Activated naive CD4-positive, alpha-beta T cell treated with anti-CD3 and anti-CD28 coated beads, Interleukin-2, amount 50 U/mL, for 24 hours (primary cell): ENCODE measurements at regions not wholly inside any gene's neighbourhood (a gene's known extent, or its start where the extent isn't known, plus 50 kb on each side); places are given as distances from the start of the nearest gene placed in this dataset.

Experiments used
- H3K27ac Mint-ChIP-seq: one replicate; pipeline ENCODE4 v1.8.0; 2021; ENCODE audit warnings: mild to moderate bottlenecking, mixed read lengths
- H3K27me3 Mint-ChIP-seq: one replicate; pipeline ENCODE4 v1.8.0; 2021; ENCODE audit warnings: mixed read lengths
- H3K36me3 Mint-ChIP-seq: one replicate; pipeline ENCODE4 v1.8.0; 2021; ENCODE audit warnings: mixed read lengths
- H3K4me1 Mint-ChIP-seq: one replicate; pipeline ENCODE4 v1.8.0; 2021; ENCODE audit warnings: mixed read lengths
- H3K4me3 Mint-ChIP-seq: one replicate; pipeline ENCODE4 v1.8.0; 2021; ENCODE audit warnings: mild to moderate bottlenecking, mixed read lengths
- H3K9me3 Mint-ChIP-seq: one replicate; pipeline ENCODE4 v1.8.0; 2021; ENCODE audit warnings: mixed read lengths

DNA sequence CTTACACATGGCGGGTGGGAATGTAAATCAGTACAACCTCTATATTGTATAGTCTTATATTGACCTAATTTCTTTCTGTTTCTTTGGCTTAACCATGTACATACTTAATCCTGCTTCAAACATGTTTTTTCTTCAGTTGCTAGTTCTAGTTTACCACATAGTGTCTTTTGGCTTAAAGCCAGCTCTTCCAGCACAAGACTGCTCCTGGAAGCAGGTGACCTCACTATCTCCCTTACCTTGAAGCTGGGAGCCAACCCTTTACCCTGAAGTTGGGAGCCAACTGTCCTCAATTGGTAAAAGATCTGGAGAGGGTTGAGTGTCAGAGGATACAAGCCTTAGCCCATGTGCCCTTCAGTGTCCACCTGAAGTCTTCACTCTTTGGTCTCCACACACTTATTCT, 162.7 kb downstream of the AASDH start:
- no peak overlapping the region for H3K4me3 Mint-ChIP-seq
- H3K4me1 Mint-ChIP-seq = no peaks in the 10 kb centered on the region
- H3K27me3 Mint-ChIP-seq = no peaks in the 10 kb centered on the region
- no peak overlapping the region for H3K27ac Mint-ChIP-seq
- no peaks in the 10 kb centered on the region for H3K9me3 Mint-ChIP-seq
- H3K36me3 Mint-ChIP-seq = no peaks in the 10 kb centered on the region

DNA sequence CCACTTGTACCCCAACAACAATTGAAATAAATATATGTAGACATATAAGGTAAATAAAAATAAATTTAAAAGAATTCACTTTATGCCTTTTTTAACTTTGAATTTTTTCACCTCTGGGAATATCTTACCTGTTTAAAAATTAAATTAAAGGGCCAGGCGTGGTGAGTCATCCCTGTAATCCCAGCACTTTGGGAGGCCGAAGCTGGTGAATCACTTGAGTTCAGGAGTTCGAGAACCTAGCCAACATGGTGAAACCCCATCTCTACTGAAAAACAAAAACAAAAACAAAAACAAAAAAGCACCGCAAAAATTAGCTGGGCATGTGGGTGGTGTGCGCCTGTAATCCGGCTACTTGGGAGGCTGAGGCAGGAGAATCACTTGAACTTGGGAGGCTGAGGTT, 164.8 kb downstream of the AASDH start:
- Mint-ChIP-seq H3K4me3 (no peak overlapping the region), H3K9me3 (no peaks in the 10 kb centered on the region)

DNA sequence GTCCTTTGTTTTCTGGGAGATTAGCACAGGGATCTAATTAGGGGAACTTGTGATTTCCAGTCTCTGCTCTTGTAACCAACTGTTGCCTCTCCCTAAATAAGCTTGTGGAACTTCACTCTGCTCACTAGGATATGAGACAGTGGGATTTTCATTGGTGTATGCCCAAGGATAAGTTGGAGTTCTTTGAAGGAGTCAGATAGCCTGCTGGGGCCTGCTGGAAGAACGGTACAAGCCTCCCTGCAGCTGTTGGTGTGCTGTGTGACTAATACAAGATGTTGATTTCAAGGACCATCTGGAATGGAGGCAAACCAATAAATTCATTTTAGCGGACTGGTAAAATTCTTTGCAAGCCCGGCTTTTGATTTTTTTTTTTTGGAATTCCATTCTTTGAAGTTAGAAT, 167.0 kb downstream of the AASDH start:
- H3K9me3 Mint-ChIP-seq = no peaks in the 10 kb centered on the region
- no peaks in the 10 kb centered on the region for H3K36me3 Mint-ChIP-seq
- peaks cover 1% of the 10 kb centered on the region for H3K27me3 Mint-ChIP-seq
- no peaks in the 10 kb centered on the region for H3K4me1 Mint-ChIP-seq
- no peak overlapping the region for H3K27ac Mint-ChIP-seq
- H3K4me3 Mint-ChIP-seq = no peak overlapping the region

More for the DNA sequence above, 164.8 kb downstream of the AASDH start:
- no peak overlapping the region for H3K27ac Mint-ChIP-seq
- no peaks in the 10 kb centered on the region for H3K27me3 Mint-ChIP-seq
- H3K36me3 Mint-ChIP-seq = no peaks in the 10 kb centered on the region
- H3K4me1 Mint-ChIP-seq = no peaks in the 10 kb centered on the region

DNA sequence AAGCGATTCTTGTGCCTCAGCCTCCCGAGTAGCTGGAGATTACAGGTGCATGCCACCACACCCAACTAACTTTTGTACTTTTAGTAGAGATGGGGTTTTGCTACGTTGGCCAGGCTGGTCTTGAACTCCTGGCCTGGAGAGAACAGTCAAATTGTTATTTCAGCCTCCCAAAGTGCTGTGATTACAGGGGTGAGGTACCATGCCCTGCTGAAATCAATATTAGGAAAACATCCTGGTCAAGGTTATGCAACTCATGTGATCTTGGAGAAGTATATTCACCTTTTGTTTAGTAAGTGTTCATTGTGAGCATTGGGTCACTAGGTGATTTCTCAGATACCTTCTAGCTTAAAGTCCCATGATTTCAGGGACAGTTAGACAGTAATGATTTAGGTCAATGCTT, 167.8 kb downstream of the AASDH start:
- Mint-ChIP-seq H3K4me3 (no peak overlapping the region), H3K36me3 (no peaks in the 10 kb centered on the region), H3K27ac (no peak overlapping the region), H3K27me3 (peaks cover 1% of the 10 kb centered on the region), H3K9me3 (no peaks in the 10 kb centered on the region), H3K4me1 (no peaks in the 10 kb centered on the region)

DNA sequence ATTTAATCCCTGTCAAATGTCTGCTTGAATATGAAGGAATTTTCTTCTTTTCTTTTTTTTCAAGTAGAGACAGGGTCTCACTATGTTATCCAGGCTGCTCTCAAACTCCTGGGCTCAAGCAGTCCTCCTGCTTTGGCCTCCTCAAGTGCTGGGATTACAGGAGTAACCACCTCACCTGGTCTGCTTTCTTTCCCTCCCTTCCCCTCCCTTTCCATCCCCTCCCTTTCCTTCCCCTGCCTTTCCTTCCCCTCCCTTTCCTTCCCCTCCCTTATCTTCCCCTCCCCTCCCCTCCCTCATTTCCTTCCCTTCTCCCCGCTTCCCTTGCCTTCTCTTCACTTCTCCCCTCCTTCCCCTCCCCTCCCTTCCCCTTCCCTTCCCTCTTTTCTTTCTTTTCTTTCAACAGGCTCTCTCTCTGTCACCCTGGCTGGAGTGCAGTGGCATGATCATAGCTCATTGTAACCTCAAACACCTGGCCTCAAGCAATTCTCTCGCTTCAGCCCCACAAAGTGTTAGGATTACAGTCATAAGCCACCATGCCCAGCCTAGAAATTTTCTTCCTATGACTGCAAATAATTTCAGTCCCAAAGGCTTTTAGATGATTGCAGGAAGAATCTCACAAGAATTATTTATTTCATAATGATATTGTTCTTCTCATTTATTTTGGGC, 168.9 kb downstream of the AASDH start:
- H3K9me3 Mint-ChIP-seq = no peaks in the 10 kb centered on the region
- H3K36me3 Mint-ChIP-seq = no peaks in the 10 kb centered on the region
- no peak overlapping the region for H3K27ac Mint-ChIP-seq
- peaks cover 1% of the 10 kb centered on the region for H3K27me3 Mint-ChIP-seq
- no peaks in the 10 kb centered on the region for H3K4me1 Mint-ChIP-seq
- no peak overlapping the region for H3K4me3 Mint-ChIP-seq

DNA sequence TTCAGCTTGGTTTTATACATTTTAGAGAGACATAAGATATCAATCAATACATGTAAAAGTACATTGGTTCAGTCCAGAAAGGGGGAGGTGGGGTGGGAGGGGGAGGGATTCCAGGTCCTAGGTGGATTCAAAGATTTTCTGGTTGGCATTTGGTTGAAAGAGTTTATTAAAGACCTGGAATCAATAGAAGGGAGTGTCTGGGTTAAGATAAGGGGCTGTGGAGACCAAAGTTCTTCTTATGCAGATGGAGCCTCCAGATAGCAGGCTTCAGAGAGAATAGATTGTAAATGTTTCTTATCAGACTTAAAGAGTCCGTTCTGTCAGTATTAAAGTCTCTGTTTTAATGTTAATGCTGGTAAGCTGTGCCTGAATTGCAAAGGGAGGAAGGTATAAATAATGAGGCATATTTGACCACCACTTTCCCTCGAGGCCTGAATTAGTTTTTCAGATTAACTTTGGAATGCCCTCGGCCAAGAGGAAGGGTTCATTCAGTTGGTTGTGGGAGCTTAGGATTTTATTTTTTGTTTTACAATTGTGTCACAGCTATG, 169.9 kb downstream of the AASDH start:
- no peak overlapping the region for H3K4me3 Mint-ChIP-seq
- H3K27me3 Mint-ChIP-seq = peaks cover 1% of the 10 kb centered on the region
- no peak overlapping the region for H3K27ac Mint-ChIP-seq
- H3K9me3 Mint-ChIP-seq = no peaks in the 10 kb centered on the region
- no peaks in the 10 kb centered on the region for H3K36me3 Mint-ChIP-seq
- H3K4me1 Mint-ChIP-seq = no peaks in the 10 kb centered on the region

DNA sequence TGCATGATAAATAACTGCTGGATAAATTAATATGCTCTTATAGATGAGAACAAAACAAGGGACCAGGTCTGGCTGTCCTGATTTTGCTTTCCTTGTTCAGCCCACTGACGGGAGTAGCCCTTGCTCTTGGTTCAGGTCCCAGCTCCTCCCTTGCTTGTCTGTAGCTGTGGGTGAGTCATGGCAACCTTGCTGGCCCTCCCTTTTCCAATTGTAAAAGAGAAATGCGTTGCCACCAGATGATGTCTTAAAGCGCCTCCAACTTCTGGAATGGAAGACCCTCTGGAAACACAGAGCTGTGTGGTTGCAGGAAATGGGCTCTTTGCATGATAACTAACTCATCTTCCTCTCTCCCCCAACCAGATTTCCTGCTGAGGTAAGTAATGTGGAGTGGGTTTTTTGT, 171.4 kb downstream of the AASDH start:
- no peaks in the 10 kb centered on the region for H3K4me1 Mint-ChIP-seq
- no peak overlapping the region for H3K4me3 Mint-ChIP-seq
- no peaks in the 10 kb centered on the region for H3K36me3 Mint-ChIP-seq
- H3K27ac Mint-ChIP-seq = no peak overlapping the region
- H3K9me3 Mint-ChIP-seq = no peaks in the 10 kb centered on the region
- peaks cover 1% of the 10 kb centered on the region for H3K27me3 Mint-ChIP-seq

DNA sequence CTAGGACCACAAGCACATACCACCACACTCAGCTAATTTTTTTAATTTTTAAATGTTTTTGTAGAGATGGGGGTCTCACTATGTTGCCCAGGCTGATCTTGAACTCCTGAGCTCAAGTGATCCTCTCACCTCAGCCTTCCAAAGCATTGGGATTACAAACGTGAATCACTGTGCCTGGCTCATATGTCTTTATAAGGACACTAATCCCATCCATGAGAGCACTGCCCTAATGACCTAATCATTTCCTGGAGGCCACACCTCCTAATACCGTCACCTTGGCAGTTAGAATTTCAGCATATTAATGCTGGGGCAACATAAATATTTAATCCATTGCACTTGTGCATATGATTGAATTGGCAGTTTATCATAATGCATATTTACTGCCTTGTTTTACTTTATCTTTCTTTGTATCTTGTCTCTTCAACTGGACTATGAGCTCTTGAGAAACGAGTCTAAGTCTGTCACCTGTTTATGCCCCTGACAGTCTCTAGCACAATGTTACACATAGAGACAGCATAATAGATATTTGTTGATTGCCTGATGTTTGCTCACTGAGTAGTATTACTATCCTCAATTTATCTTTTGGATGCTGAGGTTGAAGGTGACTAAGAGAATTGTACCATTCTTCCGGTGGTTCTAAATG, 172.0 kb downstream of the AASDH start:
- H3K36me3 Mint-ChIP-seq = no peaks in the 10 kb centered on the region

DNA sequence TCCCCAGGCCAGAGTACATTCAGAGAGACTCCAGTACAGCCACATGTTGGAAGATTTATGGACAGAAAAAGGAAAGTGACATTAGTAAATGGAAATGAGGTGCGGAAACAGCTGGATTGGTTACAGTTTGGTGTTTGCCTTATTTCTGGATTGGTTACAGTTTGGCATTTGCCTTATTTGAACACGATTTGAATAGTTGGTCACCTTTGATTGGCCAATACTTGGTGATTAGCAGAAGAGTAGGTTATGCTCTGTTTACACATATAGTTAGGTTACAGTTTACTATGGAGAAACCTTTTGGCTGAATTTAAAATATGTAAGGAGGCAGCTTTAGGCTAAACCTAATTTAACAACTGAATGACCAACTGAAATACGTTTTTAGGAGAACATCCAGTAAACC, 173.7 kb downstream of the AASDH start:
- Mint-ChIP-seq H3K9me3 (no peaks in the 10 kb centered on the region), H3K4me3 (no peak overlapping the region), H3K4me1 (no peaks in the 10 kb centered on the region), H3K27me3 (peaks cover 1% of the 10 kb centered on the region), H3K27ac (no peak overlapping the region), H3K36me3 (no peaks in the 10 kb centered on the region)

More for the DNA sequence above, 172.0 kb downstream of the AASDH start:
- no peaks in the 10 kb centered on the region for H3K9me3 Mint-ChIP-seq
- peaks cover 1% of the 10 kb centered on the region for H3K27me3 Mint-ChIP-seq
- H3K4me1 Mint-ChIP-seq = no peaks in the 10 kb centered on the region
- H3K4me3 Mint-ChIP-seq = no peak overlapping the region
- H3K27ac Mint-ChIP-seq = no peak overlapping the region

DNA sequence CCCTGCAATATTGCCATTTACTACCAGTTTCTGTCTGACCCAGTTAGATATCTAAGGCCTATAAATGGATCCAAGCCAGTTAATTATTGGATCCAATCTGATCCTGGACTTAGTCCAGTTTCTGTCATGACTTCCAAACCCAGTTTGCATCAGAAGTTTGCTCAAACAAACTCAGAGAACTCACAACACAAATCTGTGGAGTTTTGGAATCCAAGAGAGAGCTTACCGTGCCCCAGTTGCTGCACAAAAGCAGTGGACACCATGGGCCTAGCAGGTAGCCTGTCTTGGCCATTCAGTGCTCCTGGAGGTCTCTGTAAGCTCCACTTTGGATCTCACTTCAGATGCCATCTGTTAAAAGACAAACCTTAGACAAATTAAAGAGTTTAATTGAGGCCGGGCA, 174.5 kb downstream of the AASDH start:
- H3K4me1 Mint-ChIP-seq = no peaks in the 10 kb centered on the region
- no peak overlapping the region for H3K4me3 Mint-ChIP-seq
- H3K27me3 Mint-ChIP-seq = peaks cover 1% of the 10 kb centered on the region
- no peaks in the 10 kb centered on the region for H3K9me3 Mint-ChIP-seq
- H3K36me3 Mint-ChIP-seq = no peaks in the 10 kb centered on the region
- H3K27ac Mint-ChIP-seq = no peak overlapping the region

DNA sequence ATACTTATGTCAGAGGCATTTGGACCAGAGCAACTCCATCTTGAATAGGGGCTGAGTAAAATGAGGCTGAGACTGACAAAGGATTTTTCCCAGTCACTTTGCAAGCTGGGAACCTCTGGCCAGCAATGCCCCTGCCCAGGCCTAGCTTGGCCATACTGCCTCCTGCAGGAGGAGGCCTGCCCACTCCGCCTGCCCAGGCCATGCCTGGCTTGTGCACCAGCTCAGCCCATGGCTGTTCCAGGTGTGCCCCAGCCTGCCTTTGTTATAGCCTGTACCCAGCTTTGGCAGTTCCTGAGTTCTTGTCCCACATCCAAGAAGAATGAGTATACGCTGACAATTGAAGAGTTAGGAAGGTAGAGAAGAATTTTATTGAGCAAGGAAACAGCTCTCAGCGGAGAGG, 176.1 kb downstream of the AASDH start:
- Mint-ChIP-seq H3K27me3 (peaks cover 1% of the 10 kb centered on the region), H3K4me1 (no peaks in the 10 kb centered on the region), H3K36me3 (no peaks in the 10 kb centered on the region), H3K27ac (peak overlapping the region; percentile 25), H3K4me3 (no peak overlapping the region), H3K9me3 (no peaks in the 10 kb centered on the region)

DNA sequence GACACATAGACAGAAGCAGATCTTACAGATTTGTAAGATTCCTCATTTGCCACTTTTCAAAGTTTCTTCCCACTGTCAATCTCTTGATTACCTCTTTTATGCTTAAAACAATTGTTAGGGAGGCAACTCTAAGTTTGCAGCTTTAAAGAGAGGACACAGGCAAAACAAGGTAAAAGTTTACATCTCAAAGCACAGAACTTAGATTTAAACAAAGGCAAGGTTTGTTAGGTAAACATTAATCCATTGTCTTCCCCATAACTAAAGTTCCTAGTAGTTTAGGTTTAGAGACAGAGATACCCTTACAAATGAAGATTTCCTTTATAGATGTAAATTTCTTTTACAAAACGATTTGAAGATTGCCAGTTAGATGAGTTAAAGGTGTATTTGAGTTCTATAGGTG, 176.9 kb downstream of the AASDH start:
- no peak overlapping the region for H3K27ac Mint-ChIP-seq
- H3K4me3 Mint-ChIP-seq = no peak overlapping the region
- H3K9me3 Mint-ChIP-seq = no peaks in the 10 kb centered on the region
- H3K4me1 Mint-ChIP-seq = no peaks in the 10 kb centered on the region
- no peaks in the 10 kb centered on the region for H3K36me3 Mint-ChIP-seq
- peaks cover under 1% of the 10 kb centered on the region for H3K27me3 Mint-ChIP-seq

DNA sequence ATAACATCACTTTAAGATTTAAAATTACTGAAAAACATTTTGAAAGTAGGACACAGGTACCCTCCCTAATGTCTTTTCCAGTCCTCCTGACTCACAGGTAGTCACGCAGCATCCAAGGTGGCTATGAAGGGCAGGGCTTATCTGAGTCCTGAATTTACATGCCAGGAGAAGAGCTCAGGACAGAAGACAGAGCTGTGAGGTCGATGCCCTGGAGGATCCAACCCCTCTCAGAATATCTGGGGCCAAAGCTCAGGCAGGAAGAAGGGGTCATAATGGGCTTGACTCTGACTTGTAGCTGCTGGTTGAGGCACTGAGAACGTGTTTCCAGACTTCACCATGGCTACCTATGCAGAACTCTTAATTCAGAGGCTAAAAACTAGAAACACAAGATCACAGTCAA, 177.5 kb downstream of the AASDH start:
- Mint-ChIP-seq H3K4me3 (no peak overlapping the region), H3K36me3 (no peaks in the 10 kb centered on the region), H3K27ac (no peak overlapping the region), H3K27me3 (no peaks in the 10 kb centered on the region), H3K9me3 (no peaks in the 10 kb centered on the region), H3K4me1 (no peaks in the 10 kb centered on the region)

DNA sequence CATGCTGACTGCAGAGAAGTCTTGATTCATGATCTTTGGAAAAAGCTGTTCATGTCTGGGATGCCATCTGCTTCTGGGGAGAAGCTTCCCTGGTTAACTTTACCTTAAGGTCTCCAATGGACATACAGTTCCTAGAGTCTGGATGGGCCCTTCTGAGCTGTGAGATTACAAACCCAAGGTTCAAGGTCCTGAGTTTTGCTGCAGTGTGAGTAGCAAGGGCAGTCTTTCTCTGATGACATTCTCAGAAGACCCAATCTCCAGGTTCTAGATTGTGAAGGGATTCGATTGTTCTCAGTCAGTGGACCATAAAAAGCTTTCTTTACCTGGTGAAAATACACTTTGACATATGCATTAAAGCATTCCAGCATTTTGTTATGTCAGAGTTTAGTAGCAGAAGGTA, 179.2 kb downstream of the AASDH start:
- no peak overlapping the region for H3K4me3 Mint-ChIP-seq
- no peaks in the 10 kb centered on the region for H3K27me3 Mint-ChIP-seq
- no peaks in the 10 kb centered on the region for H3K36me3 Mint-ChIP-seq
- H3K9me3 Mint-ChIP-seq = no peaks in the 10 kb centered on the region
- H3K4me1 Mint-ChIP-seq = no peaks in the 10 kb centered on the region
- no peak overlapping the region for H3K27ac Mint-ChIP-seq

DNA sequence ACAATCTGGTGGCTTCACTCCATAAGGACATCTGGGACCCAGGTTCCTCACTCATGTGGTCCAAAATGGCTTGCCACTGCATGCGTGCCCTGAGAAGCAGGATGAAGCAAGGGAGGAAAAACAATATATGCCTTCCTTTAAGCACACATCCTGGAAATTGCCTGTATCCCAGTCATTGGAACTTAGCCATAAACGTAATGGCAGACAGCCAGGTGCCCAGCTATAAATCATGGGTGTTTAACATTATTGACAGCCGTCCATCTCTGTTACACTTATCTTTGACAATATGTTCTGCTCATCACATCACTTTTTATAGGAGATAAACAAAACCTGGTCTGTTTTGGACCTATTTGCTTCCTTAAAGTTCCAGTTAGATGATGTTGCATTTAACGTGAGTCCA, 181.0 kb downstream of the AASDH start:
- H3K36me3 Mint-ChIP-seq = no peaks in the 10 kb centered on the region
- H3K9me3 Mint-ChIP-seq = no peaks in the 10 kb centered on the region
- no peaks in the 10 kb centered on the region for H3K4me1 Mint-ChIP-seq
- peaks cover 3% of the 10 kb centered on the region for H3K27me3 Mint-ChIP-seq
- no peak overlapping the region for H3K4me3 Mint-ChIP-seq
- H3K27ac Mint-ChIP-seq = no peak overlapping the region

DNA sequence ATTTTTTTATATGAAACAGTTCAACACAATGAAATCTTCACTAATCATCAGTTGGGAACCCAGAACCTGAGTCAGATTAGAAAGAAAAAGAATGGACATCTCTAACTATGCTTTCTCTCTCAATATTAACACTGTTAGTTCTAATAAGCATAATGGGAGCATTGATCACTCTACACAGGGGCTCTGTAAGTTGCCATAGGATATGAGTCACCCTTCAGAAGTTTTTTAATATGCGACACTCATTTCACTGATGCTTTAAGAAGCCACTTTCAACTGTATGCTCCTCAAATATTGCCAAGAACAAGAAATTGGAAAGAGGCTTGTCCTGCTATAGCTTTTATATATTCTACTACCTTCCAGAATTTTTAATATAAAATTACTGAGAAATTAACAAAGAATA, 187.0 kb downstream of the AASDH start:
- Mint-ChIP-seq H3K9me3 (no peaks in the 10 kb centered on the region), H3K4me1 (no peaks in the 10 kb centered on the region), H3K36me3 (no peaks in the 10 kb centered on the region), H3K4me3 (no peak overlapping the region), H3K27me3 (peaks cover 9% of the 10 kb centered on the region), H3K27ac (no peak overlapping the region)

DNA sequence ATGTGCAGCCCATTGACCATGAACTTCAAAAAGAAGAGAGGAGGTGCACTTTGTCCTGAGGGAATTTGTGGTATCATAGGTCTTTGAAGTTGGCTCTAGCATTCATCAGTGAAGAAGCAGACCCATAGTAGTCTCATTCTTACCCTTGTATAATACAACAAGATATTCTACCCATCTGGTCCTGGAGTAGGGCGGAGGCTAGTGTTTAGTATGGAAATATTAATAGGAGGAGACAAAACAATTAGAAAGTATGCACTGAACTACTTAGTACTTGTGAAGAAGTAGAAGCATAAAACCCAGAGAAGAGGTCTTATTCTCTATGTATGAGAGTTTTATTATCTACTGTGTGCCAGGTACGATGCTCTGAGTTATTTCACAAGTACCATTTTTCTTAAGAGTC, 189.0 kb downstream of the AASDH start:
- H3K4me3 Mint-ChIP-seq = no peak overlapping the region
- H3K9me3 Mint-ChIP-seq = no peaks in the 10 kb centered on the region
- peaks cover 12% of the 10 kb centered on the region for H3K27me3 Mint-ChIP-seq
- no peak overlapping the region for H3K27ac Mint-ChIP-seq
- H3K36me3 Mint-ChIP-seq = no peaks in the 10 kb centered on the region
- no peaks in the 10 kb centered on the region for H3K4me1 Mint-ChIP-seq
